ENCODE measurements at regions not wholly inside any gene's neighbourhood (a gene's known extent, or its start where the extent isn't known, plus 50 kb on each side); places are given as distances from the start of the nearest gene placed in this dataset.
"Not testable (repeated sequence)": the region's sequence is repeated elsewhere in the genome, so short reads cannot be mapped to it uniquely, and the experiment has no call there.

GRCh38 chr15:75764845-75765550, 52.4 kb upstream of the CSPG4 start:
- TF ChIP-seq CTCF (conservative IDR thresholded peaks at IDR 0.05; ENCODE audit: low read depth in 2 of 2); EZH2phosphoT487 (IDR thresholded peaks at IDR 0.05; ENCODE audit: unreplicated experiment); EZH2 (IDR thresholded peaks at IDR 0.05; ENCODE audit: low read depth, unreplicated experiment): not testable (repeated sequence)
